HG02642 (cell line): ENCODE measurements at regions not wholly inside any gene's neighbourhood (a gene's known extent, or its start where the extent isn't known, plus 50 kb on each side); places are given as distances from the start of the nearest gene placed in this dataset.
A peak's percentile ranks its signal among the peaks of the same experiment; 100 is the strongest.
"Not testable (repeated sequence)": the region's sequence is repeated elsewhere in the genome, so short reads cannot be mapped to it uniquely, and the experiment has no call there.

ENCODE experiments used
- ATAC-seq: cut with Tn5 transposase; IDR thresholded peaks from one replicate; pipeline ENCODE4 v1.9.1; 2021; ENCODE audit warnings: mild to moderate bottlenecking; ENCODE audit not compliant: unreplicated experiment, poor library complexity

GRCh38 chr4:112075129-112075753, 70.0 kb upstream of the FAM241A start:
- ATAC-seq: peak; percentile 83

- ATAC-seq: no peak
Observed at GRCh38 chr4:112075906-112076305, 69.3 kb upstream of the FAM241A start.

GRCh38 chr4:112076919-112077608, 68.2 kb upstream of the FAM241A start:
- ATAC-seq: no peak

- no peak for ATAC-seq
Observed at GRCh38 chr4:112077743-112078142, 67.5 kb upstream of the FAM241A start.

- ATAC-seq: no peak
Observed at GRCh38 chr4:112082954-112083586, 62.2 kb upstream of the FAM241A start.

GRCh38 chr4:112083587-112084347, 61.5 kb upstream of the FAM241A start:
- no peak for ATAC-seq

- ATAC-seq: no peak
Observed at GRCh38 chr4:112085156-112086035, 59.9 kb upstream of the FAM241A start.

GRCh38 chr4:112086036-112086434, 59.2 kb upstream of the FAM241A start:
- ATAC-seq: no peak

GRCh38 chr4:112086661-112087060, 58.6 kb upstream of the FAM241A start:
- not testable (repeated sequence) for ATAC-seq

GRCh38 chr4:112092330-112092729, 52.9 kb upstream of the FAM241A start:
- not testable (repeated sequence) for ATAC-seq

- peak; percentile 52 for ATAC-seq
Observed at GRCh38 chr4:112093636-112094202, 51.5 kb upstream of the FAM241A start.

GRCh38 chr4:112094330-112094729, 50.9 kb upstream of the FAM241A start:
- ATAC-seq: peak; percentile 15
